Kasumi-1 (cell line): ENCODE measurements at regions not wholly inside any gene's neighbourhood (a gene's known extent, or its start where the extent isn't known, plus 50 kb on each side); places are given as distances from the start of the nearest gene placed in this dataset.
"Not testable (repeated sequence)": the region's sequence is repeated elsewhere in the genome, so short reads cannot be mapped to it uniquely, and the experiment has no call there.

ENCODE experiments used
- DNase-seq, 2 experiments: peaks; one replicate each; lab custom pipeline; 2025; lab: John Stamatoyannopoulos, UW

GRCh38 chr7:42567051-42567450 lies 330.0 kb upstream of the GLI3 start:
- no peak for DNase-seq

GRCh38 chr7:42561797-42562196 lies 324.8 kb upstream of the GLI3 start:
- no peak for DNase-seq

GRCh38 chr7:42560866-42561265 lies 323.9 kb upstream of the GLI3 start:
- DNase-seq: no peak

- not testable (repeated sequence) for DNase-seq
Measured at GRCh38 chr7:42554932-42555331, 317.9 kb upstream of the GLI3 start.

GRCh38 chr7:42552227-42552626 lies 315.2 kb upstream of the GLI3 start:
- no peak for DNase-seq

- no peak for DNase-seq
Measured at GRCh38 chr7:42550706-42551470, 313.9 kb upstream of the GLI3 start.

GRCh38 chr7:42549866-42550485 lies 313.0 kb upstream of the GLI3 start:
- no peak for DNase-seq

- DNase-seq: no peak
Measured at GRCh38 chr7:42548816-42549611, 312.0 kb upstream of the GLI3 start.

- DNase-seq: peak in 1 of 2 experiments; percentile 5
Measured at GRCh38 chr7:42545049-42545724, 308.2 kb upstream of the GLI3 start.

GRCh38 chr7:42543953-42544352 lies 306.9 kb upstream of the GLI3 start:
- DNase-seq: no peak

- DNase-seq: not testable (repeated sequence)
Measured at GRCh38 chr7:42542446-42542845, 305.4 kb upstream of the GLI3 start.

GRCh38 chr7:42534441-42534840 lies 297.4 kb upstream of the GLI3 start:
- no peak for DNase-seq

GRCh38 chr7:42527004-42527403 lies 290.0 kb upstream of the GLI3 start:
- DNase-seq: no peak

- DNase-seq: no peak
Measured at GRCh38 chr7:42522227-42522991, 285.4 kb upstream of the GLI3 start.

GRCh38 chr7:42511027-42511426 lies 274.0 kb upstream of the GLI3 start:
- DNase-seq: no peak

GRCh38 chr7:42506097-42506496 lies 269.1 kb upstream of the GLI3 start:
- no peak for DNase-seq

GRCh38 chr7:42502022-42502421 lies 265.0 kb upstream of the GLI3 start:
- DNase-seq: no peak

GRCh38 chr7:42495256-42495655 lies 258.2 kb upstream of the GLI3 start:
- no peak for DNase-seq

- DNase-seq: no peak
Measured at GRCh38 chr7:42494736-42495135, 257.7 kb upstream of the GLI3 start.

GRCh38 chr7:42494199-42494710 lies 257.2 kb upstream of the GLI3 start:
- no peak for DNase-seq

GRCh38 chr7:42493436-42494198 lies 256.6 kb upstream of the GLI3 start:
- DNase-seq: no peak
